GM12874 (cell line): ENCODE measurements at regions not wholly inside any gene's neighbourhood (a gene's known extent, or its start where the extent isn't known, plus 50 kb on each side); places are given as distances from the start of the nearest gene placed in this dataset.

Experiments
- TF ChIP-seq, protein P1 (sequence below): IDR thresholded peaks from 2 replicates; pipeline ENCODE4 v1.5.1; 2011; ENCODE audit warnings: low read depth, mild to moderate bottlenecking, control low read depth, low read length, moderate library complexity; ENCODE audit not compliant: insufficient read depth

DNA sequence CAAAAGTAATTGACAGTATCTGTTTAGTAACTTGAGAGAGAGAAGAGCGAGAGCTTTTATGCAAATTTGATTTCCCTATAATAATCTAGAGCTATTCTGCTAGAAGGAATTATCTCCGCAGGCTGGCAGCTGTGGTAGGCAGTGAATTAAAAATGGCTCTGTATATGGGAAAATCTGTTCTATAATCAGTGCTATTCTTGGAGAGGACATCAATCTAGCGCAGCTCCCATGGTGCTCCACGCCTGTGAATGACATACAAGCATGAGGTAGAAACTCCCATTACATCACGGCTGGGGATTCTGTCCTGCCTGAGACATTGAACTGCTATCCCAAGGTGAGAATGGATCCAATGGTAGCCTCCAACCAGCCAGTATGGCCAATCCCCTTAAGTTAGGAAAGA lies 179.0 kb downstream of the DHX15 start:
- TF ChIP-seq, protein P1, sequence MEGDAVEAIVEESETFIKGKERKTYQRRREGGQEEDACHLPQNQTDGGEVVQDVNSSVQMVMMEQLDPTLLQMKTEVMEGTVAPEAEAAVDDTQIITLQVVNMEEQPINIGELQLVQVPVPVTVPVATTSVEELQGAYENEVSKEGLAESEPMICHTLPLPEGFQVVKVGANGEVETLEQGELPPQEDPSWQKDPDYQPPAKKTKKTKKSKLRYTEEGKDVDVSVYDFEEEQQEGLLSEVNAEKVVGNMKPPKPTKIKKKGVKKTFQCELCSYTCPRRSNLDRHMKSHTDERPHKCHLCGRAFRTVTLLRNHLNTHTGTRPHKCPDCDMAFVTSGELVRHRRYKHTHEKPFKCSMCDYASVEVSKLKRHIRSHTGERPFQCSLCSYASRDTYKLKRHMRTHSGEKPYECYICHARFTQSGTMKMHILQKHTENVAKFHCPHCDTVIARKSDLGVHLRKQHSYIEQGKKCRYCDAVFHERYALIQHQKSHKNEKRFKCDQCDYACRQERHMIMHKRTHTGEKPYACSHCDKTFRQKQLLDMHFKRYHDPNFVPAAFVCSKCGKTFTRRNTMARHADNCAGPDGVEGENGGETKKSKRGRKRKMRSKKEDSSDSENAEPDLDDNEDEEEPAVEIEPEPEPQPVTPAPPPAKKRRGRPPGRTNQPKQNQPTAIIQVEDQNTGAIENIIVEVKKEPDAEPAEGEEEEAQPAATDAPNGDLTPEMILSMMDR: no peak

DNA sequence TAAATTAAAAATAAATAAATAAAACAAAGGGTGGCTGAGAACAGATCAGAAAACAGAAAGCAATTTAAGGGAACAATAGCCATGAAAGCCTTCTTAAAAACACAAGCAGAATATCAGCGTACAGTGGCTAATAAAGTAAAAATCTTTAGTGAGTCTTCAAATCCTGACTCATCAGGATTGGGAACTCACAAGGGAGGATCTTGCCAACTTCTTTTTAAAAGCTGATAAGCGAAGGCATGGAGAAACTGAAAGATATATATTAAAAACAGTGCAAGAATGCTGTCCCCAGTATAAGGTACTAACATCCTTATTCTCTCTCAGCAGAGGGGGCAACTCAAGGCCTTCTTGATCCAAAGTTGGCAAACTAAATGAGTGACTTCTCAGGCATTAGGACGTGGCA lies 180.1 kb downstream of the DHX15 start:
- TF ChIP-seq, protein P1: no peak

GRCh38 chr4:24403265-24403664 lies 181.1 kb downstream of the DHX15 start:
- TF ChIP-seq, protein P1: no peak

DNA sequence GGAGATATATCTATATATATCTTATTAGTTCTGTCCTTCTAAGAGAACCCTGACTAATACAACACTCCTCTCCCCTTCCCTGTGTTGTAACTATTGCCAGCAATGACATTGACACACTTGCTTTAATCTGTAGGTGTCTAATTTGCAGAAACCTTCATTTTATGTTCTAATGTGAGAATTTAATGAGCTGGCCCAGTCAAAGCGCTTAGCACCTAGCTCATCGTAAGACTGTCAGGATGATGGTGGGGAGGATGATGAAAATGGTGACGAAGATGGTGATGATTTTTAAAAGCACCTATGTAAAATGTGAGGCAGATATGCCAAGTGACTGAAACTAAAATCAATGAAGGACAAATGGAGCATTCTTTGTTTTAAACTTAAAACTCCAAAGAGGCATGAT lies 183.8 kb downstream of the DHX15 start:
- TF ChIP-seq, protein P1: no peak

- TF ChIP-seq, protein P1: no peak
These were observed 187.4 kb downstream of the DHX15 start for GRCh38 chr4:24396988-24397387.

- TF ChIP-seq, protein P1: no peak
These were observed 188.4 kb downstream of the DHX15 start for GRCh38 chr4:24395937-24396336.

DNA sequence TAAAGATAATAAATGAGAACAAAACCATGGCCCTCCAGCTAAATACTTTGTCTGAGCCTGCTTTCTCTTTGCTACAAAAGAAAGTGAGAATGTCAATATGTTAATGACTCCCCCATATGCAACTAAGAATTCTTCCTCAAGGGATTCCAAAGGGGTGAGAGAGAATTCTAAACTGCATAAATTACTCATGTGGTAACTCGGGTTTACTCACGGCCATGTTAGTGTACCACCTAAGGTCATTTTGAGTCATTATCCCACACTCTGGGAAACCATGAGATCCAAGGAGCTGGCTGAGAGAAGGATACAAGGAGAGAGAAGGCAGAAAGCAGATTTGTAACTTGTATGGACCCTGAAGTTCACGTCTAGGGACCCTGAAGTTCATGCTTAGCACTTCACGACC lies 190.3 kb downstream of the DHX15 start:
- TF ChIP-seq, protein P1: no peak

DNA sequence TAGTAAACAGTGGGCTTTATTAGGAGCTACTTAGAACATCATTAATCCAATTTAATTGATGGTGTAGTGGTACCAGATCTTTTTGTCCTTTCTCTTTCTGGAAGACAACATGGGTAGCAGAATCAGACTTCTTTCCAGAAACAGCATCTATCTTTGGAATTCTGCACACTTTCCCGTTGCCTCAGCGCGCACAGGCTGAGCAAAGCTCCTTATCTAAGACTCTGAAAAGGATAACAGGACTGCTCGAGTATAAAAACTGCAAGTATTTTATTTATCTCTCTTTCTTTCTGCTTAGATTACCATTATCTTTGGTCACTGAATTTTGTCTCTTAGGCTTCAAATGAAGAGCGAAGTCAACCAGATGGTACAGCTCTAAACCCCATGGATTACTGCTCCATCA lies 191.7 kb downstream of the DHX15 start:
- TF ChIP-seq, protein P1: no peak
